ENCODE measurements at regions not wholly inside any gene's neighbourhood (a gene's known extent, or its start where the extent isn't known, plus 50 kb on each side); places are given as distances from the start of the nearest gene placed in this dataset.

DNA sequence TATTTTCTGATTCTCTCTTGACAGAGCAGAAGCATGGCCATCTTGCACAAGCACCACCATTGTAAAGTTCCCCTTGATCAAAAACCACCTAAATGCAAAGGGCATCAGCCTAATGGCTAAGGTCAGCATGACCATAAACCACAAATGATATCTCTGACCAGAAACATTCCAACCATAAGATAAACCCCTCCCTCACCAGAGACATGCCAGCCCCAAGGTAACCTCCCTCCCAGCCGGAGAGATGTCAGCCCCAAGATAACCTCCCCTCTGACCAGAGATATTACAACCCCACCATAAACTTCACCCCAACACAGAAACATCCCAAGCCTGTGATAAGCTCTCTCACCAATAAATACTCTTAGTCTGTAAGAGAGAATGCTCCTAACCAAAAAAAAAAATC lies 72.1 kb upstream of the CDK1 start:
- TF ChIP-seq POLR2A (IDR thresholded peaks at IDR 0.05) = no peak
- no peak for TF ChIP-seq CTCF (IDR thresholded peaks at IDR 0.05)
- no peak for TF ChIP-seq EP300 (IDR thresholded peaks at IDR 0.05; ENCODE audit: low read depth)
- TF ChIP-seq POLR2AphosphoS5 (IDR thresholded peaks at IDR 0.05) = no peak
